Retinal pigment epithelial cell (primary cell): ENCODE measurements at regions not wholly inside any gene's neighbourhood (a gene's known extent, or its start where the extent isn't known, plus 50 kb on each side); places are given as distances from the start of the nearest gene placed in this dataset.
"Not testable (repeated sequence)": the region's sequence is repeated elsewhere in the genome, so short reads cannot be mapped to it uniquely, and the experiment has no call there.

Source experiments
- DNase-seq: peaks from one replicate; pipeline ENCODE4 v3.0.0-alpha.2; 2010; ENCODE audit warnings: low read depth
- H3K4me3 ChIP-seq: 2 replicates; pipeline ENCODE4 v1.5.1; 2011; ENCODE audit warnings: mild to moderate bottlenecking, low read length, control low read depth, moderate library complexity
- TF ChIP-seq, protein P1 (sequence below): conservative IDR thresholded peaks from 2 replicates; pipeline ENCODE4 v1.5.1; 2011; ENCODE audit warnings: low read depth, low read length, control low read depth, inconsistent platforms

- DNase-seq = no peak
- no peak overlapping the region for H3K4me3 ChIP-seq
- TF ChIP-seq, protein P1, sequence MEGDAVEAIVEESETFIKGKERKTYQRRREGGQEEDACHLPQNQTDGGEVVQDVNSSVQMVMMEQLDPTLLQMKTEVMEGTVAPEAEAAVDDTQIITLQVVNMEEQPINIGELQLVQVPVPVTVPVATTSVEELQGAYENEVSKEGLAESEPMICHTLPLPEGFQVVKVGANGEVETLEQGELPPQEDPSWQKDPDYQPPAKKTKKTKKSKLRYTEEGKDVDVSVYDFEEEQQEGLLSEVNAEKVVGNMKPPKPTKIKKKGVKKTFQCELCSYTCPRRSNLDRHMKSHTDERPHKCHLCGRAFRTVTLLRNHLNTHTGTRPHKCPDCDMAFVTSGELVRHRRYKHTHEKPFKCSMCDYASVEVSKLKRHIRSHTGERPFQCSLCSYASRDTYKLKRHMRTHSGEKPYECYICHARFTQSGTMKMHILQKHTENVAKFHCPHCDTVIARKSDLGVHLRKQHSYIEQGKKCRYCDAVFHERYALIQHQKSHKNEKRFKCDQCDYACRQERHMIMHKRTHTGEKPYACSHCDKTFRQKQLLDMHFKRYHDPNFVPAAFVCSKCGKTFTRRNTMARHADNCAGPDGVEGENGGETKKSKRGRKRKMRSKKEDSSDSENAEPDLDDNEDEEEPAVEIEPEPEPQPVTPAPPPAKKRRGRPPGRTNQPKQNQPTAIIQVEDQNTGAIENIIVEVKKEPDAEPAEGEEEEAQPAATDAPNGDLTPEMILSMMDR = no peak
These were observed 198.4 kb upstream of the GRM3 start for GRCh38 chr7:86445285-86445684.

- H3K4me3 ChIP-seq = no peak overlapping the region
- TF ChIP-seq, protein P1 = no peak
- no peak for DNase-seq
These were observed 199.5 kb upstream of the GRM3 start for GRCh38 chr7:86444245-86444644.

GRCh38 chr7:86440420-86440819 is 203.3 kb upstream of the GRM3 start:
- H3K4me3 ChIP-seq, DNase-seq: not testable (repeated sequence)

DNA sequence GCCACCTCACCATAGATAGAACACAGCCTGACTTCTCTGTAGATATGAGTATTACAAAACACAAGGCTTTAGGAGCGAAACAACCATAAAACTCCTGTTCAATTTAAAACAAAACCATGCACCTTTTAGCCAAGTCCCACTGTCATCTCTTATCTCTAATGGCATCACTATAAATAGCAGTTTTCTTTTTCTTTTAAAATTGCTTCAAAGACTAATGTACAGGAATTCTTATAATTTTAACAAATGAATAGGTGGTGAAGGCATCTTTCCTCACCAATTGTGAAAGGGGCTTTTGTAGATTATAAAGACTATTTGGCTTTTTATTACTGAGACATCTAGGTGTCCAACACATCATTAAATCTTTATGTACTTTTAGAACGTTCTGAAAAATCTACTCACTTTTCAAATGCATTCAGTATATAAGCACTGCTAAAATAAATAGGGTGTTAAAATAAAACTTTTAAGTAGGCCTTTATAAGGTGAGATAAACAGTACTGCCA is 205.7 kb upstream of the GRM3 start:
- no peak for DNase-seq
- TF ChIP-seq, protein P1 = no peak
- no peak overlapping the region for H3K4me3 ChIP-seq

- no peak for DNase-seq
- no peak overlapping the region for H3K4me3 ChIP-seq
- TF ChIP-seq, protein P1 = no peak
These were observed 211.9 kb upstream of the GRM3 start for GRCh38 chr7:86431761-86432160.

DNA sequence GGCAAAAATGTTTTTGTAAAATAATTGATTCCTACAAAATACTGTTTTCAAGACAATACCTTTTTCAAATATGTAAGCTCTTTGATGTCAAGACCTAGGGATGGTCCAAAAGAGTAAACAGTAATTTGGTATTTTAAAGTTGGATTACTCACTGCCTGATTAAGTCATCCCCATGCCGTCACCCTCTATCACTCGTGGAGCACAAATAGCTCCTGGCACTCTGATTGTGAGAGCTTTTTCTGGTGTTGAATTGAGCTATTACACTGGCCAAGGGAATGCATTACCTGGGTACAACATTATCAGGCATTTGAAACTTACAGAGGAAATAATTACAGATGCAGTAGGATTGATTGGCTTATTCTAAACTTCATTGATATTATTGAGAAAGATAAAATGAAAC is 231.9 kb upstream of the GRM3 start:
- no peak for DNase-seq
- no peak overlapping the region for H3K4me3 ChIP-seq
- TF ChIP-seq, protein P1 = no peak

DNA sequence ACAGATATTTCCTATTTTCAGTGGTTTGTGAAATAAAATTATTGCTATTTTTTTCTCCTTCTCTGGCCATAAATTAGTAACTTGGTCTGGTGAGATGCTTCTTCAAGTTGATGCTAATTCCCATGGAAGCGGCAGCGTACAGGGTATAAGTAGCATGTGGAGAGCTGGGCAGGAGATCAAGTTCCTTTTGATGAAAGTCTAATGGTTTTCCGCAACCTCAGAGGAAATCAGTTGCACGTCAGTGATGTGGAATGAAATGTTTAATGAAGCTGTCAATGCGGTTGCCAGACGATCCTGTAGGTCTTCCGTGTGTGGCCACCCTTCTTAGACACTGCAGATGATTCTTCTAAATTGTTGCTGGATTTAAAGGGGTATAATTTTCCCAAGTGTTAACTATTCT is 236.4 kb upstream of the GRM3 start:
- DNase-seq = no peak
- H3K4me3 ChIP-seq = no peak overlapping the region
- TF ChIP-seq, protein P1 = no peak

DNA sequence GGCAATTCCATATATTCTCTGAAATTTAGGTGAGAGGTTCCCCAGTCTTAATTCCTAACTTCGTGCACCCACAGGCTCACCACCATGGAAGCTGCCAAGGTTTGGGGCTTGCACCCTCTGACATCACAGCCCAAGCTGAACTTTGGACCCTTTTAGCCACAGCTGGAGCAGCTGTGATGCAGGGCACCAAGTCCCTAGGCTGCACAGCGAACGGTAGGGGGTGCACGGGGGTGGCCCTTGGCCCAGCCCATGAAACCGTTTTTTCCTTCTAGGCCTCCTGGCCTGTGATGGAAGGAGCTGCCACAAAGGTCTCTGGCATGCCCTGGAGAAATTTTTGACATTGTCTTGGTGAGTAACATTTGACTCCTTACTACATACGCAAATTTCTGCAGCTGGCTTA is 251.9 kb upstream of the GRM3 start:
- TF ChIP-seq, protein P1 = no peak
- no peak for DNase-seq
- H3K4me3 ChIP-seq = no peak overlapping the region

DNA sequence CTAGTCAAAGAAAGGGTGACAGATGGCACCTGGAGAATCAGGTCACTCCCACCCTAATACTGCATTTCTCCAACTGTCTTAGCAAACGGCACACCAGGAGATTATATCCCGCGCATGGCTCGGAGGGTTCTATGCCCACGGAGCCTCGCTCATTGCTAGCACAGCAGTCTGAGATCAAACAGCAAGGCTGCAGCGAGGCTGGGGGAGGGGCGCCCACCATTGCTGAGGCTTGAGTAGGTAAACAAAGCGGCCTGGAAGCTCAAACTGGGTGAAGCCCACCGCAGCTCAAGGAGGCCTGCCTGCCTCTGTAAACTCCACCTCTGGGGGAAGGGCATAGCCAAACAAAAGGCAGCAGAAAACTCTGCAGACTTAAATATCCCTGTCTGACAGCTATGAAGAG is 268.1 kb upstream of the GRM3 start:
- not testable (repeated sequence) for DNase-seq, H3K4me3 ChIP-seq
